Lower leg skin (tissue), 4 donors: ENCODE measurements at regions not wholly inside any gene's neighbourhood (a gene's known extent, or its start where the extent isn't known, plus 50 kb on each side); places are given as distances from the start of the nearest gene placed in this dataset.

ENCODE experiments used
- DNase-seq, 2 donors: peaks; one replicate each; pipeline ENCODE4 v3.0.0-alpha.2; 2019; ENCODE audit warnings: low spot score in 2 of 2
- H3K4me3 ChIP-seq: fragments of 200-600 bp; sonication (generic); 2 replicates; pipeline ENCODE4 v1.5.1; 2017; ENCODE audit warnings: mild to moderate bottlenecking, low read depth; ENCODE audit not compliant: poor library complexity, severe bottlenecking
- CTCF ChIP-seq, 3 donors: fragments of 450-650 bp; IDR thresholded peaks; one replicate each; pipeline ENCODE4 v1.5.1; 2016; ENCODE audit warnings: antibody characterized with exemption in 3 of 3, mild to moderate bottlenecking in 3 of 3, moderate library complexity in 2 of 3
- POLR2A ChIP-seq, 2 donors: fragments of 450-650 bp; IDR thresholded peaks; one replicate each; pipeline ENCODE4 v1.6.1; 2016 to 2017; ENCODE audit warnings: antibody characterized with exemption in 2 of 2, mild to moderate bottlenecking in 1 of 2, moderate library complexity in 1 of 2
- WGBS, 2 donors: methylation state at CpG; one replicate each; pipeline ENCODE4 v1.1.5; 2018; 5-methylcytosine and 5-hydroxymethylcytosine counted together
- intact Hi-C: fragments of 100-400 bp; cut with DNase I; formaldehyde crosslinking; loops from one replicate; pipeline ENCODE4 v1.15.0; 2023; ENCODE audit warnings: low total_unique reads

GRCh38 chr14:61876362-61877034 is 114.3 kb downstream of the SNAPC1 start:
- intact Hi-C loops = no loop called here
- no peak for DNase-seq
- no peak for TF ChIP-seq CTCF (IDR thresholded peaks at IDR 0.05)
- TF ChIP-seq POLR2A (IDR thresholded peaks at IDR 0.05) = no peak
- 70 to 75% methylated on average over 8 of the region's 8 CpGs for WGBS, 2 donors
- H3K4me3 ChIP-seq = no peak overlapping the region

- no peak for TF ChIP-seq POLR2A (IDR thresholded peaks at IDR 0.05)
- no peak for TF ChIP-seq CTCF (IDR thresholded peaks at IDR 0.05)
These were observed 114.8 kb downstream of the SNAPC1 start for GRCh38 chr14:61877035-61877390.

GRCh38 chr14:61877768-61878167 is 115.5 kb downstream of the SNAPC1 start:
- H3K4me3 ChIP-seq = no peak overlapping the region
- TF ChIP-seq CTCF (IDR thresholded peaks at IDR 0.05) (no peak), POLR2A (IDR thresholded peaks at IDR 0.05) (no peak)
- 74 to 78% methylated on average over 5 of the region's 5 CpGs for WGBS, 2 donors
- intact Hi-C loops = no loop called here
- no peak for DNase-seq

More at GRCh38 chr14:61877035-61877390, 114.8 kb downstream of the SNAPC1 start:
- DNase-seq = no peak
- 80 to 84% methylated on average over 6 of the region's 6 CpGs for WGBS, 2 donors
- H3K4me3 ChIP-seq = no peak overlapping the region
- intact Hi-C loops = no loop called here

- TF ChIP-seq POLR2A (IDR thresholded peaks at IDR 0.05) (no peak), CTCF (IDR thresholded peaks at IDR 0.05) (no peak)
- intact Hi-C loops = no loop called here
- no peak for DNase-seq
- no peak overlapping the region for H3K4me3 ChIP-seq
- WGBS, 2 donors = 73 to 82% methylated on average over 1 of the region's 1 CpG
These were observed 116.7 kb downstream of the SNAPC1 start for GRCh38 chr14:61878931-61879330.

GRCh38 chr14:61881046-61881445 is 118.8 kb downstream of the SNAPC1 start:
- no peak for DNase-seq
- TF ChIP-seq CTCF (IDR thresholded peaks at IDR 0.05) = no peak
- TF ChIP-seq POLR2A (IDR thresholded peaks at IDR 0.05) = no peak
- WGBS, 2 donors = 89 to 91% methylated on average over 1 of the region's 1 CpG
- H3K4me3 ChIP-seq = no peak overlapping the region
- intact Hi-C loops = no loop called here

- 52 to 68% methylated on average over 2 of the region's 2 CpGs for WGBS, 2 donors
- intact Hi-C loops = no loop called here
- TF ChIP-seq POLR2A (IDR thresholded peaks at IDR 0.05) (no peak), CTCF (IDR thresholded peaks at IDR 0.05) (no peak)
- no peak for DNase-seq
- no peak overlapping the region for H3K4me3 ChIP-seq
These were observed 122.5 kb downstream of the SNAPC1 start for GRCh38 chr14:61884711-61885110.
